CD4-positive, alpha-beta T cell treated with Interleukin-1 beta for 1 hour (primary cell): ENCODE measurements at regions not wholly inside any gene's neighbourhood (a gene's known extent, or its start where the extent isn't known, plus 50 kb on each side); places are given as distances from the start of the nearest gene placed in this dataset.
"Not testable (repeated sequence)": the region's sequence is repeated elsewhere in the genome, so short reads cannot be mapped to it uniquely, and the experiment has no call there.

Experiments used
- DNase-seq, 2 donors: peaks; one replicate each; pipeline ENCODE4 v3.0.0-alpha.2; 2020 to 2022

GRCh38 chrX:1140236-1140681, 72.2 kb downstream of the CRLF2 start:
- DNase-seq, result no peak

GRCh38 chrX:1139185-1139500, 73.3 kb downstream of the CRLF2 start:
- DNase-seq, result no peak

DNA sequence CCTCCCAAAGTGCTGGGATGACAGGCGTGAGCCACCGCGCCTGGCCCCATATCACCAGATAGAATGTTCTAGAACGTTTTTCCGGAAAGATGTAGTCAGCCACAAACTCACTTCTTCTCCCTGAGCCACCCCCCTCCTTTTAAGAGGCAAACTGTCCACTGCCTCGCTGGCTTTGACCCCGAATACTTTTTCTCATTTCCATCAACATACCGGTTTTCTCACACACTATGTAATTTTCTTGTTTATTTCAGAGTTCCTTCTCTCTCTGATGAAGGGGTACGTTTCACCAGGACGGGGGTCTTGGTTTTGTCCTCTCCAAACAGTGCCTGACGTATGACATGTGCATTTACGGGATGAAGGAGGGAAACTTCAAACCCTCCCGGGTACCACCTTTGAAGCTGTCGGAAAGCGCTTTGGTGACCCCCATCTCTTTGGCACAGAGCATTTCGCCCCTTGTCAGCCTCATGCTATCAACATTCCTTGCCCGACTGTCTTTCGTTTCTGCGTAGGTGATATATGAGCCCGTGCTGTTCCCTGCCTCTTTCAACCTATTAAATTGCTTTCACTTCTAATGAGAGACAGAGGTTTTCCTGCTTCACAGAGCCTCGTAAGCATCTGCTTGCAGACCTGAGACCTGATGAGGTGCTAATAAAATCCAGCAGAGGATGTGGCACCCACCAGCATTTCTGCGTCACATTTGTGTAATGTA, 73.8 kb downstream of the CRLF2 start:
- no peak for DNase-seq

DNA sequence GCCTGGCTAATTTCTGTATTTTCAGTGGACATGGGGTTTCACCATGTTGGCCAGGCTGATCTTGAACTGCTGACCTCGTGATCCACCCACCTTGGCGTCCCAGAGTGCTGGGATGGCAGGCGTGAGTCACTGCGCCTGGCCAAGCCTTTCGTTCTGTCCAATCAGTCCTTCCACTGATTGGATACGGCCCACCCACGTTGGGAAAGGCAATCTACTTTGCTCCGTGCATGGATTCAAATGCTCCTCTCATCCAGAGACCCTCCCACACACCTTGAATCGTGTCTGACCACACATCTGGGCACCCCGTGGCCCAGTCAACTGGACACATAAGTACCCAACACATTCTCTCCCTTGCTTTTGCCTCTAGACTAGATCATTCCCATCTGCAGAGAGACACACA, 74.9 kb downstream of the CRLF2 start:
- DNase-seq, result no peak

DNA sequence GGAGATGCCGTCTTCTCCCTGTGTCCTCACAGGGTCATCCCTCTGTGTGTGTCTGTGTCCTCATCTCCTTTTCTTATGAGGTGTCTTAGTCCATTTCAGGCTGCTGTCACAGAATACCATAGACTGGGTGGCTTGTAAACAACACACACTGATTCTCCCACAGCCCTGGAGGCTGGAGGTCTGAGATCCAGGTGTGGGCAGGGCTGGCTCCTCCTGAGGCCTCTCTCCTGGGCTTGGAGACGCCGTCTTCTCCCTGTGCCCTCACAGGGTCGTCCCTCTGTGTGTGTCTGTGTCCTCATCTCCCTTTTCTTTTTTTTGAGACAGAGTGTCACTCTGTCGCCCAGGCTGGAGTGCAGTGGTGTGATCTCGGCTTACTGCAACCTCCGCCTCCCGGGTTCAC, 75.9 kb downstream of the CRLF2 start:
- DNase-seq, result not testable (repeated sequence)

- DNase-seq, result no peak
Observed at GRCh38 chrX:1134976-1135375, 77.5 kb downstream of the CRLF2 start.

DNA sequence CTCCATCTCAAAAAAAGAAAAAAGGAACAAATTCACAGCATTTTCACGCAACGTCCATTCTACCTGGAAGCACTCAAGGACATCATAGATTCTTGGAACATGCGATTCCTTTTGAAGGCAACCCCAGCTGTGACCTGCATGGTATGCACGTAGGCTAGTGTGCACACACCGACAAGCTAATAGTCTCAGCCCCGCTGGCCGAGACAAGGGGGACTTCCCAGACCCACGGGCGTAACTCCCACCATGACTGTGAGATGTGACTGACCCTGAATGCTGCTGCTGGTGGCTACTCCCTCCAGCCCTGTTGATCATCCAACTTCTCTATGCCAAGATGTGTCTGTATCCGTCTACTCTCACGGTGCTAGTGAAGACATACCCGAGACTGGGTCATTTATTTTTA, 78.3 kb downstream of the CRLF2 start:
- DNase-seq, result no peak

GRCh38 chrX:1126738-1127137, 85.7 kb downstream of the CRLF2 start:
- no peak for DNase-seq

DNA sequence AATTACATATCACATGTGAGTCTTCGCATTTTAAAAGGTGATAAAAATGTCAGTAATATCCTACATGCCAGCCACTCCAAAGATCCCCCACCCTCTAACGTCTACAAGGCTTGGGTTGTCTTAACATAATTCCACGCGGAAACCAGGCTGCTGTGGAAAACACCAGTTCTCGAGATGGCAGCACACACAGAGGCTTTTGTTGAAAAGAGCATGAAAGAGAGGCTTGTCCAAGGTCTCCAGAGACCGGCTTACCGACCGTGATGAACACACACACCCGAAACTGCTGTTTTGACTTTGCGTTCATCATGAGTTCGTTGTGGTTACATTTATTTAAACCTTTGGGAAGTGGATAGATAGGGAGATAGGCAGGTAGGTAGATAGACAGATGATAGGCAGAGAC, 87.9 kb downstream of the CRLF2 start:
- DNase-seq, result no peak

GRCh38 chrX:1122851-1123250, 89.6 kb downstream of the CRLF2 start:
- DNase-seq, result not testable (repeated sequence)

GRCh38 chrX:1119275-1119674, 93.2 kb downstream of the CRLF2 start:
- no peak for DNase-seq

GRCh38 chrX:1118572-1119199, 93.8 kb downstream of the CRLF2 start:
- DNase-seq, result no peak

DNA sequence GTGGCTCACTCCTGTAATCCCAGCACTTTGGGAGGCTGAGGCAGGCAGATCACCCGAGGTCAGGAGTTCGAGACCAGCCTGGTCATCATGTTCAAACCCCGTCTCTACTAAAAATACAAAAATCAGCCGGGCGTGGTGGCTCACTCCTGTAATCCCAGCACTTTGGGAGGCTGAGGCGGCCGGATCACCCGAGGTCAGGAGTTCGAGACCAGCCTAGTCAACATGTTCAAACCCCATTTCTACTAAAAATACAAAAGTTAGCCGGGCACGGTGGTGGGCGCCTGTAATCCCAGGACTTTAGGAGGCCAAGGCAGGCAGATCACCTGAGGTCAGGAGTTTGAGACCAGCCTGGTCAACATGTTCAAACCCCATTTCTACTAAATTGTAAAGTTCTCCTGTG, 97.0 kb downstream of the CRLF2 start:
- DNase-seq, result not testable (repeated sequence)

DNA sequence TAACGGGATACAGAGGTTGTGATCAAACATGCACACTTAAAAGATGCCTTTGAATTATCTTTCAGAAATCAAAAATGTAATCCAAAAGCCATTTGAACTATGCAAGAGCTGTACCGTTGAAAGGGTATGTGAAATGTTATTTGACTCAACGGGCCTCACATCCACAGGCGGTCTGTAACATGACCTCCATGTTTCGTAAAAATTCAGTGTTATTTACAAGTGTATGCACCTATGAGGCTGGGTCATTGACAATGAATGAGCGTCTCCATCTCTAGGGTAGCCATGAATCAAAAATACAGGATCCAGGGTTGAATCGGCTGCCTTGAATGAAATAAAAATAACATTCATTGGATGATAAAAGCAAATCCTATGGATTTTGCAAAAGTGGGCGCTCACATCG, 100.1 kb downstream of the CRLF2 start:
- no peak for DNase-seq

- DNase-seq, result no peak
Observed at GRCh38 chrX:1111601-1112300, 100.7 kb downstream of the CRLF2 start.

- DNase-seq, result no peak
Observed at GRCh38 chrX:1109580-1110119, 102.8 kb downstream of the CRLF2 start.

- DNase-seq, result no peak
Observed at GRCh38 chrX:1108501-1109445, 103.7 kb downstream of the CRLF2 start.

DNA sequence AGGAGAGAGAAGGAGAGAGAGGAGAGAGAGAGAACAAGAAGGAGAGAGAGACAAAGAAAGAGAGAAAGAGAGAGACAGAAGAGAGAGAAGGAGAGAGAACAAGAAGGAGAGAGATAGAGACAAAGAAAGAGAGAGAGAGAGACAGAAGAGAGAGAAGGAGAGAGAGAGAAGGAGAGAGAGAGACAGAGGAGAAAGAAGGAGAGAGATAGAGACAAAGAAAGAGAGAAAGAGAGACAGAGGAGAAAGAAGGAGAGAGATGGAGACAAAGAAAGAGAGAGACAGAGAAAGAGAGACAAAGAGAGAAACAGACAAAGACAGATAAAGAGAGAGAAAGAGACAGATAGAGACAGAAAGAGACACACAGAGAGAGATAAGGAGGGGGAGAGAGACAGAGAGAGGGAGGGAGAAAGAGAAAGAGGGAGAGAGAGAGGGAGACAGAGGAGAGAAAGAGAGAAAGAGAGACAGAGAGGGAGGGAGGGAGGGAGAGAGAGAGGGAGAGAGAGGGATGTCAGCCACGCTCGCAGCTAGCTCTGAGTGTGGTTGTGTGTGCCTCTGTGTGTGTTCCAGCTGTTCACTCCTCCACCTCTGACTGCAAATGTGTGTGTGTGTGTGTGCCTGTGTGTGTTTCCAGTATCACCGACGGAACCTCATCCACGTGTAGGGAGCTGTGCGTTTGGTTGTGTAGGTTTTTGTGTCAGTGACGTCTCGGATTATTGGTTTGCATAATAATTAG, 105.8 kb downstream of the CRLF2 start:
- no peak for DNase-seq

- DNase-seq, result no peak
Observed at GRCh38 chrX:1105671-1106419, 106.6 kb downstream of the CRLF2 start.

DNA sequence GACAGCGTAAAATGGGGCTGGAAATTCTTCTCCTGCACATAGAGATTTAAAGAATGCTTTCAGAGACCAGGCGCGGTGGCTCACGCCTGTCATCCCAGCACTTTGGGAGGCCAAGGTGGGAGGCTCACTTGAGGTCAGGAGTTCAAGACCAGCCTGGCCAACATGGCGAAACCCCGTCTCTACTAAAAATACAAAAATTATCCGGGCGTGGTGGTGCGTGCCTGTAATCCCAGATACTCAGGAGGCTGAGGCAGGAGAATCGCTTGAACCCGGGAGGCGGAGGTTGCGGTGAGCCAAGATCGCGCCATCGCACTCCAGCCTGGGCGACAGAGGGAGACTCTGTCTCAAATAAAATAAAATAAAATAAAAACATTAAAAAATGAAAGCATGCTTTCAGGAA, 107.4 kb downstream of the CRLF2 start:
- not testable (repeated sequence) for DNase-seq

DNA sequence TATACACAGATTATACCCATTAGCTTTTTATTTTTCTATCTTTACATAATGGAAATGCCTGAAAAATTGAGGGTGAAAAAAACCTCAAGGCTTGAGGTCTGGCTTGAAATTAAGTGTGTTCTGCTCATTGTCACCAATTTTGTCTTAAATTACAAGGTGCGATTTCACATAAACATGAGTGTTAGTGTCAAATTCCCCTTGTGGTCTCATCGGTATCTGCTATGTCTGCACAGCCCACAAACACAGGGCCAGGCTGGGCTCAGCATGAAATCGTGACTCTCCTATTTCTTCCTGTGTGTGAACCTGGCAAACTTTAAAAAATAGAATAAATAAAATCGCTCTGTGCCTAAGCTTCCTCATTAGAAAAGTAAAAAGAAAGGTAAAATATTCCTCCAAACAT, 109.1 kb downstream of the CRLF2 start:
- DNase-seq, result no peak
